IMR-90 (cell line): ENCODE measurements at regions not wholly inside any gene's neighbourhood (a gene's known extent, or its start where the extent isn't known, plus 50 kb on each side); places are given as distances from the start of the nearest gene placed in this dataset.

ENCODE experiments used
- ATAC-seq: fragments of 200-7000 bp; cut with Tn5 transposase; 2 replicates; pipeline ENCODE4 v1.9.1; 2020; ENCODE audit warnings: low read depth, mild to moderate bottlenecking, moderate library complexity
- BruUV-seq: library from RNA; stranded (reverse); fragments of 400-500 nt; replicated peaks from 2 replicates; lab custom pipeline; 2021; lab: Mats Ljungman, UMichigan
- CTCF ChIA-PET: fragments of 300-600 bp; formaldehyde crosslinking; extraction: SDS; loops from one replicate; lab custom pipeline; 2021; ENCODE audit warnings: antibody characterized with exemption; lab: Yijun Ruan, JAX
- POLR2A ChIA-PET: fragments of 300-600 bp; sonication (Branson Sonifier 250); formaldehyde crosslinking; loops from one replicate; lab custom pipeline; 2022; ENCODE audit warnings: antibody characterized with exemption; ENCODE audit not compliant: unreplicated experiment; lab: Charles Lee
- DNase-seq: peaks from one replicate; pipeline ENCODE4 v3.0.0; 2013
- H2AFZ ChIP-seq: replicated peaks from 2 replicates; pipeline ENCODE3; 2013; ENCODE audit warnings: low read length, mild to moderate bottlenecking; ENCODE audit not compliant: poor library complexity
- H2AK5ac ChIP-seq: 2 replicates; pipeline ENCODE4 v1.6.1; 2013; ENCODE audit warnings: low read depth, low read length, inconsistent platforms
- H2AK9ac ChIP-seq: replicated peaks from 2 replicates; pipeline ENCODE3; 2013; ENCODE audit warnings: mild to moderate bottlenecking, low read depth, low read length, moderate library complexity; ENCODE audit not compliant: poor library complexity
- H2BK120ac ChIP-seq: 2 replicates; pipeline ENCODE4 v1.6.1; 2013; ENCODE audit warnings: low read depth, low read length, inconsistent platforms
- H2BK15ac ChIP-seq: 3 replicates; pipeline ENCODE4 v1.6.1; 2013; ENCODE audit warnings: low read depth, low read length, inconsistent platforms
- H2BK20ac ChIP-seq: 2 replicates; pipeline ENCODE4 v1.6.1; 2013; ENCODE audit warnings: low read depth, mild to moderate bottlenecking, inconsistent platforms, low read length, moderate library complexity
- H2BK5ac ChIP-seq: 2 replicates; pipeline ENCODE4 v1.6.1; 2013; ENCODE audit warnings: mild to moderate bottlenecking, low read depth, low read length, inconsistent platforms; ENCODE audit not compliant: poor library complexity, severe bottlenecking
- H3K14ac ChIP-seq: replicated peaks from 2 replicates; pipeline ENCODE4 v1.6.1; 2013; ENCODE audit warnings: low read depth, low read length, inconsistent platforms
- H3K18ac ChIP-seq: 2 replicates; pipeline ENCODE4 v1.6.1; 2013; ENCODE audit warnings: low read depth, low read length, control low read depth
- H3K23ac ChIP-seq: 2 replicates; pipeline ENCODE4 v1.6.1; 2013; ENCODE audit warnings: low read depth, low read length, inconsistent platforms
- H3K27ac ChIP-seq: 2 replicates; pipeline ENCODE4 v1.5.1; 2013; ENCODE audit warnings: mild to moderate bottlenecking, control low read depth, low read length; ENCODE audit not compliant: insufficient read depth
- H3K27me3 ChIP-seq: 2 replicates; pipeline ENCODE4 v1.6.1; 2013; ENCODE audit warnings: low read length; ENCODE audit not compliant: control insufficient read depth, insufficient read depth
- H3K36me3 ChIP-seq: 2 replicates; pipeline ENCODE4 v1.6.1; 2013; ENCODE audit warnings: low read length, mixed read lengths; ENCODE audit not compliant: control insufficient read depth, insufficient read depth
- H3K4ac ChIP-seq: 2 replicates; pipeline ENCODE4 v1.6.1; 2013; ENCODE audit warnings: low read depth, low read length, inconsistent platforms
- H3K4me1 ChIP-seq: 2 replicates; pipeline ENCODE4 v1.6.1; 2013; ENCODE audit warnings: low read length, mixed read lengths; ENCODE audit not compliant: control insufficient read depth, insufficient read depth
- H3K4me2 ChIP-seq: 2 replicates; pipeline ENCODE4 v1.6.1; 2013; ENCODE audit warnings: low read depth, mild to moderate bottlenecking, control low read depth, low read length, moderate library complexity
- H3K4me3 ChIP-seq: 2 replicates; pipeline ENCODE4 v1.5.1; 2013; ENCODE audit warnings: low read depth, mild to moderate bottlenecking, control low read depth, low read length, moderate library complexity; ENCODE audit not compliant: insufficient read depth
- H3K56ac ChIP-seq: 2 replicates; pipeline ENCODE4 v1.6.1; 2013; ENCODE audit warnings: low read length, inconsistent platforms; ENCODE audit not compliant: insufficient read depth; ENCODE audit errors: extremely low read depth
- H3K79me1 ChIP-seq, 2 experiments: 2 replicates each; pipeline ENCODE4 v1.6.1; 2013; ENCODE audit warnings: low read length in 2 of 2, inconsistent platforms in 1 of 2, low read depth in 1 of 2
- H3K9ac ChIP-seq: 2 replicates; pipeline ENCODE4 v1.6.1; 2013; ENCODE audit warnings: low read depth, low read length, control low read depth
- H3K9me1 ChIP-seq: 2 replicates; pipeline ENCODE4 v1.6.1; 2013; ENCODE audit warnings: low read length, inconsistent platforms; ENCODE audit not compliant: insufficient read depth
- H3K9me3 ChIP-seq: 2 replicates; pipeline ENCODE4 v1.6.1; 2013; ENCODE audit warnings: low read length; ENCODE audit not compliant: control insufficient read depth, insufficient read depth
- H4K20me1 ChIP-seq: 2 replicates; pipeline ENCODE4 v1.6.1; 2013; ENCODE audit warnings: low read length, inconsistent platforms; ENCODE audit not compliant: insufficient read depth
- H4K5ac ChIP-seq: 2 replicates; pipeline ENCODE4 v1.6.1; 2013; ENCODE audit warnings: mild to moderate bottlenecking, low read depth, low read length, control low read depth
- H4K8ac ChIP-seq, 2 experiments: 2 replicates each; pipeline ENCODE4 v1.6.1; 2013; ENCODE audit warnings: low read depth in 2 of 2, low read length in 2 of 2, control low read depth in 1 of 2, inconsistent platforms in 1 of 2
- H4K91ac ChIP-seq: 2 replicates; pipeline ENCODE4 v1.6.1; 2013; ENCODE audit warnings: low read depth, low read length, inconsistent platforms; ENCODE audit not compliant: insufficient read depth
- CEBPB ChIP-seq: IDR thresholded peaks from 2 replicates; pipeline ENCODE4 v1.6.1; 2012; ENCODE audit warnings: low read depth, low read length, improper control_type of control experiment
- CHD1 ChIP-seq: IDR thresholded peaks from 2 replicates; pipeline ENCODE4 v1.6.1; 2012; ENCODE audit warnings: low read depth, low read length, improper control_type of control experiment
- CTCF ChIP-seq: conservative IDR thresholded peaks from 2 replicates; pipeline ENCODE4 v1.5.1; 2012; ENCODE audit warnings: mild to moderate bottlenecking, low read depth, low read length, improper control_type of control experiment
- FOS ChIP-seq: fragments of 150-350 bp; IDR thresholded peaks from 2 replicates; pipeline ENCODE4 v1.6.1; 2016; ENCODE audit warnings: low read depth, low read length
- MAFK ChIP-seq: IDR thresholded peaks from 2 replicates; pipeline ENCODE4 v1.6.1; 2012; ENCODE audit warnings: low read depth, low read length, improper control_type of control experiment
- MAZ ChIP-seq: IDR thresholded peaks from 2 replicates; pipeline ENCODE4 v1.6.1; 2012; ENCODE audit warnings: low read depth, mild to moderate bottlenecking, low read length, improper control_type of control experiment, moderate library complexity, borderline replicate concordance
- MXI1 ChIP-seq: IDR thresholded peaks from 2 replicates; pipeline ENCODE4 v1.6.1; 2012; ENCODE audit warnings: low read depth, mild to moderate bottlenecking, low read length, moderate library complexity, borderline replicate concordance
- POLR2A ChIP-seq: IDR thresholded peaks from 2 replicates; pipeline ENCODE4 v1.6.1; 2012; ENCODE audit warnings: mild to moderate bottlenecking, low read depth, low read length
- RAD21 ChIP-seq: IDR thresholded peaks from 2 replicates; pipeline ENCODE4 v1.6.1; 2012; ENCODE audit warnings: low read length, improper control_type of control experiment
- RCOR1 ChIP-seq: IDR thresholded peaks from 2 replicates; pipeline ENCODE4 v1.6.1; 2012; ENCODE audit warnings: mild to moderate bottlenecking, low read length, improper control_type of control experiment; ENCODE audit not compliant: insufficient replicate concordance
- RFX5 ChIP-seq: IDR thresholded peaks from 2 replicates; pipeline ENCODE4 v1.8.0; 2012; ENCODE audit warnings: low read depth, mild to moderate bottlenecking, low read length, moderate library complexity
- SMC3 ChIP-seq: fragments of 150-350 bp; IDR thresholded peaks from 2 replicates; pipeline ENCODE4 v1.6.1; 2016; ENCODE audit warnings: low read depth, mild to moderate bottlenecking, antibody characterized with exemption, low read length, moderate library complexity
- WGBS, 2 experiments: methylation state at CpG; one replicate each; pipeline versions ENCODE4 v1.1.5 to v1.1.7; 2013; ENCODE audit warnings: missing lambda C conversion rate in 2 of 2; ENCODE audit not compliant: insufficient read length in 1 of 2; ENCODE audit errors: extremely low coverage in 2 of 2; 5-methylcytosine and 5-hydroxymethylcytosine counted together
- dilution Hi-C: fragments of 300-500 bp; cut with HindIII; formaldehyde crosslinking; loops from one replicate; pipeline ENCODE4 v1.14.3; 2018; ENCODE audit warnings: low sequenced_read_pairs; ENCODE audit not compliant: unreplicated experiment
- in situ Hi-C: fragments of 300-500 bp; cut with MboI; formaldehyde crosslinking; loops from 3 replicates; pipeline ENCODE4 v1.14.3; 2019; ENCODE audit warnings: low sequenced_read_pairs, inconsistent platforms, mixed read lengths
- intact Hi-C: fragments of 100-400 bp; cut with micrococcal nuclease; formaldehyde crosslinking; loops from 2 replicates; pipeline ENCODE4 v1.10.0; 2022
- TF ChIP-seq, protein P1 (sequence below): fragments of 150-350 bp; IDR thresholded peaks from 2 replicates; pipeline ENCODE4 v1.6.1; 2017; ENCODE audit warnings: mild to moderate bottlenecking, antibody characterized with exemption, low read length, low read depth

GRCh38 chr9:93761822-93762221 lies 185.4 kb downstream of the PHF2 start:
- ChIA-PET CTCF (no interaction called here), POLR2A (no interaction called here)
- dilution Hi-C loops (no loop called here), intact Hi-C loops (no loop called here), in situ Hi-C loops (loop anchor here (25.0 kb wide), 1 partner anchor 350 kb away; no protein-coding TSS in a partner anchor)
- H3K9me1 ChIP-seq, result no peaks in the 10 kb centered on the region
- no peak overlapping the region for H2AK5ac ChIP-seq
- TF ChIP-seq MXI1 (no peak), CTCF (no peak), RAD21 (no peak), FOS (no peak), RCOR1 (no peak), SMC3 (no peak), MAFK (no peak), CEBPB (no peak), RFX5 (no peak), CHD1 (no peak), MAZ (no peak), POLR2A (no peak)
- TF ChIP-seq, protein P1, sequence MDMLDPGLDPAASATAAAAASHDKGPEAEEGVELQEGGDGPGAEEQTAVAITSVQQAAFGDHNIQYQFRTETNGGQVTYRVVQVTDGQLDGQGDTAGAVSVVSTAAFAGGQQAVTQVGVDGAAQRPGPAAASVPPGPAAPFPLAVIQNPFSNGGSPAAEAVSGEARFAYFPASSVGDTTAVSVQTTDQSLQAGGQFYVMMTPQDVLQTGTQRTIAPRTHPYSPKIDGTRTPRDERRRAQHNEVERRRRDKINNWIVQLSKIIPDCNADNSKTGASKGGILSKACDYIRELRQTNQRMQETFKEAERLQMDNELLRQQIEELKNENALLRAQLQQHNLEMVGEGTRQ, result no peak
- no peak overlapping the region for H2BK15ac ChIP-seq
- no peak overlapping the region for H4K91ac ChIP-seq
- ATAC-seq (no peak), DNase-seq (no peak)
- no peak overlapping the region for H3K18ac ChIP-seq
- no peaks in the 10 kb centered on the region for H4K20me1 ChIP-seq
- H3K36me3 ChIP-seq, result no peaks in the 10 kb centered on the region
- no peak overlapping the region for H2BK5ac ChIP-seq
- H4K5ac ChIP-seq, result no peak overlapping the region
- H3K27me3 ChIP-seq, result no peaks in the 10 kb centered on the region
- WGBS, 2 experiments, result no CpG with 5 or more reads among the region's 3 CpGs
- H3K4me1 ChIP-seq, result no peaks in the 10 kb centered on the region
- no peak overlapping the region for H3K4ac ChIP-seq
- no TSS peak for BruUV-seq
- no peak overlapping the region for H3K23ac ChIP-seq
- no peak overlapping the region for H3K9ac ChIP-seq
- H2BK20ac ChIP-seq, result no peak overlapping the region
- no peak overlapping the region for H3K4me2 ChIP-seq
- H3K27ac ChIP-seq, result no peak overlapping the region
- H2BK120ac ChIP-seq, result no peak overlapping the region
- no peak overlapping the region for H4K8ac ChIP-seq
- H3K4me3 ChIP-seq, result no peak overlapping the region
- no peak overlapping the region for H2AFZ ChIP-seq
- no peak overlapping the region for H3K14ac ChIP-seq
- no peak overlapping the region for H2AK9ac ChIP-seq
- no peaks in the 10 kb centered on the region for H3K79me1 ChIP-seq
- H3K9me3 ChIP-seq, result peaks cover 3% of the 10 kb centered on the region
- no peak overlapping the region for H3K56ac ChIP-seq
